ENCODE measurements at regions not wholly inside any gene's neighbourhood (a gene's known extent, or its start where the extent isn't known, plus 50 kb on each side); places are given as distances from the start of the nearest gene placed in this dataset.
"Not testable (repeated sequence)": the region's sequence is repeated elsewhere in the genome, so short reads cannot be mapped to it uniquely, and the experiment has no call there.

GRCh38 chr9:22654833-22655232 is 208.2 kb downstream of the DMRTA1 start:
- no peak for DNase-seq

GRCh38 chr9:22657713-22658112 is 211.1 kb downstream of the DMRTA1 start:
- DNase-seq: no peak

GRCh38 chr9:22658484-22658883 is 211.9 kb downstream of the DMRTA1 start:
- DNase-seq: not testable (repeated sequence)

- DNase-seq: no peak
Observed at GRCh38 chr9:22682536-22682935, 235.9 kb downstream of the DMRTA1 start.

- DNase-seq: no peak
Observed at GRCh38 chr9:22682961-22683699, 236.5 kb downstream of the DMRTA1 start.

GRCh38 chr9:22683700-22684075 is 237.1 kb downstream of the DMRTA1 start:
- DNase-seq: no peak

GRCh38 chr9:22693156-22693555 is 246.5 kb downstream of the DMRTA1 start:
- no peak for DNase-seq

GRCh38 chr9:22700171-22700570 is 253.5 kb downstream of the DMRTA1 start:
- DNase-seq: no peak

GRCh38 chr9:22718653-22719052 is 272.0 kb downstream of the DMRTA1 start:
- DNase-seq: no peak

GRCh38 chr9:22722492-22722891 is 275.9 kb downstream of the DMRTA1 start:
- DNase-seq: no peak

GRCh38 chr9:22731786-22732185 is 285.2 kb downstream of the DMRTA1 start:
- no peak for DNase-seq

GRCh38 chr9:22739712-22740111 is 293.1 kb downstream of the DMRTA1 start:
- DNase-seq: no peak

- peak; percentile 67 for DNase-seq
Observed at GRCh38 chr9:22740781-22741180, 294.2 kb downstream of the DMRTA1 start.

- no peak for DNase-seq
Observed at GRCh38 chr9:22742401-22742800, 295.8 kb downstream of the DMRTA1 start.

- DNase-seq: no peak
Observed at GRCh38 chr9:22773501-22774220, 327.0 kb downstream of the DMRTA1 start.

GRCh38 chr9:22790329-22790728 is 343.7 kb downstream of the DMRTA1 start:
- no peak for DNase-seq

GRCh38 chr9:22808876-22809275 is 362.3 kb downstream of the DMRTA1 start:
- DNase-seq: no peak

GRCh38 chr9:22809371-22809770 is 362.7 kb downstream of the DMRTA1 start:
- no peak for DNase-seq

GRCh38 chr9:22813529-22813928 is 366.9 kb downstream of the DMRTA1 start:
- DNase-seq: peak; percentile 54

- DNase-seq: no peak
Observed at GRCh38 chr9:22815246-22815645, 368.6 kb downstream of the DMRTA1 start.

- DNase-seq: no peak
Observed at GRCh38 chr9:22817181-22817580, 370.6 kb downstream of the DMRTA1 start.

- DNase-seq: no peak
Observed at GRCh38 chr9:22829236-22829635, 382.6 kb downstream of the DMRTA1 start.

GRCh38 chr9:22838266-22838665 is 391.6 kb downstream of the DMRTA1 start:
- DNase-seq: no peak

GRCh38 chr9:22840641-22841040 is 394.0 kb downstream of the DMRTA1 start:
- DNase-seq: no peak

- not testable (repeated sequence) for DNase-seq
Observed at GRCh38 chr9:22845243-22845642, 398.6 kb downstream of the DMRTA1 start.
